H9 (cell line): ENCODE measurements at regions not wholly inside any gene's neighbourhood (a gene's known extent, or its start where the extent isn't known, plus 50 kb on each side); places are given as distances from the start of the nearest gene placed in this dataset.

Experiments
- DNase-seq: peaks from one replicate; pipeline ENCODE4 v3.0.0-alpha.2; 2017
- H2AFZ ChIP-seq: one replicate; pipeline ENCODE4 v1.6.1; 2013; ENCODE audit warnings: mild to moderate bottlenecking, low read length, control low read depth, moderate library complexity
- H2AK5ac ChIP-seq: 2 replicates; pipeline ENCODE4 v1.6.1; 2013; ENCODE audit warnings: low read length, control low read depth, mixed read lengths; ENCODE audit not compliant: insufficient read length
- H2BK120ac ChIP-seq: one replicate; pipeline ENCODE4 v1.6.1; 2013; ENCODE audit warnings: low read depth, mild to moderate bottlenecking, low read length, control low read depth, inconsistent platforms; ENCODE audit not compliant: poor library complexity, severe bottlenecking
- H2BK12ac ChIP-seq: 2 replicates; pipeline ENCODE4 v1.6.1; 2013; ENCODE audit warnings: low read length, control low read depth, mixed read lengths, low read depth; ENCODE audit not compliant: insufficient read length
- H2BK15ac ChIP-seq: 2 replicates; pipeline ENCODE4 v1.6.1; 2013; ENCODE audit warnings: low read depth, low read length, control low read depth
- H2BK20ac ChIP-seq: one replicate; pipeline ENCODE4 v1.6.1; 2013; ENCODE audit warnings: low read depth, mild to moderate bottlenecking, low read length, control low read depth, inconsistent platforms; ENCODE audit not compliant: poor library complexity, severe bottlenecking
- H2BK5ac ChIP-seq: 2 replicates; pipeline ENCODE4 v1.6.1; 2013; ENCODE audit warnings: low read length, control low read depth, mixed read lengths; ENCODE audit not compliant: insufficient read length
- H3K14ac ChIP-seq: 2 replicates; pipeline ENCODE4 v1.6.1; 2013; ENCODE audit warnings: low read length, control low read depth; ENCODE audit not compliant: insufficient read depth
- H3K18ac ChIP-seq: 2 replicates; pipeline ENCODE4 v1.6.1; 2013; ENCODE audit warnings: low read depth, mild to moderate bottlenecking, mixed read lengths, low read length, control low read depth; ENCODE audit not compliant: insufficient read length
- H3K23ac ChIP-seq: 2 replicates; pipeline ENCODE4 v1.6.1; 2013; ENCODE audit warnings: low read length, control low read depth, mixed read lengths, low read depth; ENCODE audit not compliant: insufficient read length
- H3K23me2 ChIP-seq: 2 replicates; pipeline ENCODE4 v1.6.1; 2013; ENCODE audit warnings: low read depth, mild to moderate bottlenecking, mixed read lengths, low read length, control low read depth; ENCODE audit not compliant: insufficient read length, poor library complexity, severe bottlenecking
- H3K27ac ChIP-seq: 2 replicates; pipeline ENCODE4 v1.5.1; 2013; ENCODE audit warnings: low read length, control low read depth, mixed read lengths, low read depth; ENCODE audit not compliant: insufficient read length
- H3K27me3 ChIP-seq: 2 replicates; pipeline ENCODE4 v1.6.1; 2013; ENCODE audit warnings: low read length, control low read depth, inconsistent platforms; ENCODE audit not compliant: insufficient read depth
- H3K4ac ChIP-seq: 2 replicates; pipeline ENCODE4 v1.6.1; 2013; ENCODE audit warnings: low read depth, mild to moderate bottlenecking, control low read depth, inconsistent platforms, low read length, moderate library complexity
- H3K4me1 ChIP-seq: 2 replicates; pipeline ENCODE4 v1.6.1; 2013; ENCODE audit warnings: low read length, control low read depth, inconsistent platforms; ENCODE audit not compliant: insufficient read depth
- H3K4me2 ChIP-seq: 2 replicates; pipeline ENCODE4 v1.6.1; 2013; ENCODE audit warnings: low read length, control low read depth, mixed read lengths; ENCODE audit not compliant: insufficient read length, insufficient read depth
- H3K56ac ChIP-seq: 2 replicates; pipeline ENCODE4 v1.6.1; 2013; ENCODE audit warnings: low read depth, mild to moderate bottlenecking, mixed read lengths, low read length, control low read depth; ENCODE audit not compliant: insufficient read length
- H3K79me1 ChIP-seq: 2 replicates; pipeline ENCODE4 v1.6.1; 2013; ENCODE audit warnings: low read depth, mild to moderate bottlenecking, moderate library complexity, low read length, control low read depth, inconsistent platforms; ENCODE audit not compliant: insufficient read depth, poor library complexity, severe bottlenecking
- H3K79me2 ChIP-seq: 2 replicates; pipeline ENCODE4 v1.6.1; 2013; ENCODE audit warnings: low read length, control low read depth, inconsistent platforms; ENCODE audit not compliant: insufficient read depth
- H3K9ac ChIP-seq: 2 replicates; pipeline ENCODE4 v1.6.1; 2013; ENCODE audit warnings: low read length, control low read depth, mixed read lengths; ENCODE audit not compliant: insufficient read length; ENCODE audit errors: extremely low read depth
- H3K9me3 ChIP-seq: one replicate; pipeline ENCODE4 v1.6.1; 2013; ENCODE audit warnings: low read depth, low read length, inconsistent platforms; ENCODE audit not compliant: control insufficient read depth
- H3T11ph ChIP-seq: one replicate; pipeline ENCODE4 v1.6.1; 2013; ENCODE audit warnings: mild to moderate bottlenecking, low read length, control low read depth, inconsistent platforms
- H4K20me1 ChIP-seq: one replicate; pipeline ENCODE4 v1.6.1; 2013; ENCODE audit not compliant: control insufficient read depth, insufficient read length, insufficient read depth
- H4K5ac ChIP-seq: 2 replicates; pipeline ENCODE4 v1.6.1; 2013; ENCODE audit warnings: low read depth, mild to moderate bottlenecking, mixed read lengths, low read length, control low read depth; ENCODE audit not compliant: insufficient read length
- H4K8ac ChIP-seq: replicated peaks from 2 replicates; pipeline ENCODE4 v1.6.1; 2013; ENCODE audit warnings: low read length, control low read depth, mixed read lengths, low read depth; ENCODE audit not compliant: insufficient read length
- H4K91ac ChIP-seq: 2 replicates; pipeline ENCODE4 v1.6.1; 2013; ENCODE audit warnings: low read depth, mild to moderate bottlenecking, moderate library complexity, mixed read lengths, low read length, control low read depth; ENCODE audit not compliant: insufficient read length
- H3K27ac Mint-ChIP-seq, 3 experiments: 2 replicates in 2 of 3; 3 replicates in 1 of 3; pipeline ENCODE4 v1.8.0; 2020 to 2021; ENCODE audit warnings: mixed read lengths in 3 of 3, mild to moderate bottlenecking in 1 of 3, moderate library complexity in 1 of 3
- H3K27me3 Mint-ChIP-seq: 2 replicates; pipeline ENCODE4 v1.8.0; 2021; ENCODE audit warnings: low read depth, mild to moderate bottlenecking, moderate library complexity, mixed read lengths
- H3K36me3 Mint-ChIP-seq, 3 experiments: 2 replicates in 2 of 3; 3 replicates in 1 of 3; pipeline ENCODE4 v1.8.0; 2020 to 2021; ENCODE audit warnings: low read depth in 3 of 3, mixed read lengths in 3 of 3; ENCODE audit not compliant: insufficient read depth in 1 of 3
- H3K4me1 Mint-ChIP-seq, 2 experiments: 2 replicates each; pipeline ENCODE4 v1.8.0; 2020; ENCODE audit warnings: mixed read lengths in 2 of 2
- H3K4me3 Mint-ChIP-seq, 2 experiments: 2 replicates in 1 of 2; 3 replicates in 1 of 2; pipeline ENCODE4 v1.8.0; 2020 to 2021; ENCODE audit warnings: mild to moderate bottlenecking in 2 of 2, mixed read lengths in 2 of 2, moderate library complexity in 1 of 2
- H3K9me3 Mint-ChIP-seq, 2 experiments: 2 replicates in 1 of 2; 3 replicates in 1 of 2; pipeline ENCODE4 v1.8.0; 2020; ENCODE audit warnings: mild to moderate bottlenecking in 2 of 2, mixed read lengths in 2 of 2, moderate library complexity in 1 of 2
- WGBS: extraction: QIAGEN DNeasy Blood & Tissue Kit; methylation state at CpG from one replicate; pipeline ENCODE4 v1.1.7; 2013; ENCODE audit warnings: missing lambda C conversion rate, low lambda C conversion rate, mixed read lengths; ENCODE audit not compliant: insufficient read length; ENCODE audit errors: extremely low coverage; 5-methylcytosine and 5-hydroxymethylcytosine counted together
- TF ChIP-seq, protein P1 (sequence below): fragments of 200-600 bp; sonication (generic); conservative IDR thresholded peaks from 3 replicates; pipeline ENCODE4 v1.8.0; 2021; ENCODE audit warnings: antibody characterized with exemption, mild to moderate bottlenecking

DNA sequence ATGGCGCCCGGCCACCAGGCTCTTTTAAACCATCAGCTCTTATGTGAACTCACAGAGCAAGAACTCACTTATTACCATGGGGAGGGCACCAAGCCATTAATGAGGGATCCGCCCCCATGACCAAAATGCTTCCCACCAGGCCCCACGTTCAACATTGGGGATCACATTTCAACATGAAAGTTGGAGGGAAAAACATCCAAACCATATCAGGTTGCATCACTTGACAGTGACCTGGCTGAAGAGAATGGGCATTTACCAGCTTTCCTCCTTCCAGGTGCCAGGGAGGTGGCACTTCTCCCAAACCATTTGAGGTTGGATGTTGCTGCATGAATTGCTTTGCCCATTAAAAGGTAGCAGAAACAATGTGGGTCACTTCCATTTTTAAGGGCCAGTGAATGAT, 115.6 kb upstream of the TNS3 start:
- no peaks in the 10 kb centered on the region for H3K9me3 ChIP-seq
- H3K27me3 ChIP-seq: no peaks in the 10 kb centered on the region
- H2AK5ac ChIP-seq: no peak overlapping the region
- H3K4me1 ChIP-seq: no peaks in the 10 kb centered on the region
- H3K56ac ChIP-seq: no peak overlapping the region
- H2BK15ac ChIP-seq: no peak overlapping the region
- no peak overlapping the region for H3K18ac ChIP-seq
- H3K4ac ChIP-seq: no peak overlapping the region
- no peak overlapping the region for H3T11ph ChIP-seq
- no peak overlapping the region for H4K91ac ChIP-seq
- no peak overlapping the region for H3K23ac ChIP-seq
- Mint-ChIP-seq H3K9me3 (no peaks in the 10 kb centered on the region), H3K36me3 (no peaks in the 10 kb centered on the region), H3K4me1 (no peaks in the 10 kb centered on the region; a peak in 1 of 4 replicates), H3K27ac (no peak overlapping the region), H3K27me3 (no peaks in the 10 kb centered on the region; the same call in 1 of the 2 replicates), H3K4me3 (no peak overlapping the region)
- H2BK12ac ChIP-seq: no peak overlapping the region
- no peaks in the 10 kb centered on the region for H4K20me1 ChIP-seq
- H3K27ac ChIP-seq: no peak overlapping the region
- no peak overlapping the region for H2BK5ac ChIP-seq
- no peak overlapping the region for H4K8ac ChIP-seq
- no peak for DNase-seq
- no CpG with 5 or more reads among the region's 4 CpGs for WGBS
- H3K79me1 ChIP-seq: no peaks in the 10 kb centered on the region
- H3K14ac ChIP-seq: no peak overlapping the region
- H2BK120ac ChIP-seq: no peak overlapping the region
- H2AFZ ChIP-seq: no peak overlapping the region
- H4K5ac ChIP-seq: no peak overlapping the region
- H3K4me2 ChIP-seq: no peak overlapping the region
- TF ChIP-seq, protein P1, sequence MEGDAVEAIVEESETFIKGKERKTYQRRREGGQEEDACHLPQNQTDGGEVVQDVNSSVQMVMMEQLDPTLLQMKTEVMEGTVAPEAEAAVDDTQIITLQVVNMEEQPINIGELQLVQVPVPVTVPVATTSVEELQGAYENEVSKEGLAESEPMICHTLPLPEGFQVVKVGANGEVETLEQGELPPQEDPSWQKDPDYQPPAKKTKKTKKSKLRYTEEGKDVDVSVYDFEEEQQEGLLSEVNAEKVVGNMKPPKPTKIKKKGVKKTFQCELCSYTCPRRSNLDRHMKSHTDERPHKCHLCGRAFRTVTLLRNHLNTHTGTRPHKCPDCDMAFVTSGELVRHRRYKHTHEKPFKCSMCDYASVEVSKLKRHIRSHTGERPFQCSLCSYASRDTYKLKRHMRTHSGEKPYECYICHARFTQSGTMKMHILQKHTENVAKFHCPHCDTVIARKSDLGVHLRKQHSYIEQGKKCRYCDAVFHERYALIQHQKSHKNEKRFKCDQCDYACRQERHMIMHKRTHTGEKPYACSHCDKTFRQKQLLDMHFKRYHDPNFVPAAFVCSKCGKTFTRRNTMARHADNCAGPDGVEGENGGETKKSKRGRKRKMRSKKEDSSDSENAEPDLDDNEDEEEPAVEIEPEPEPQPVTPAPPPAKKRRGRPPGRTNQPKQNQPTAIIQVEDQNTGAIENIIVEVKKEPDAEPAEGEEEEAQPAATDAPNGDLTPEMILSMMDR: no peak
- no peaks in the 10 kb centered on the region for H3K79me2 ChIP-seq
- H3K23me2 ChIP-seq: no peaks in the 10 kb centered on the region
- H3K9ac ChIP-seq: no peak overlapping the region
- no peak overlapping the region for H2BK20ac ChIP-seq
